GM23248 (cell line): ENCODE measurements at regions not wholly inside any gene's neighbourhood (a gene's known extent, or its start where the extent isn't known, plus 50 kb on each side); places are given as distances from the start of the nearest gene placed in this dataset.

Source experiments
- EZH2 ChIP-seq: fragments of 200-600 bp; sonication (generic); IDR thresholded peaks from 2 replicates; pipeline ENCODE4 v1.6.1; 2018; ENCODE audit warnings: antibody characterized with exemption, mild to moderate bottlenecking; ENCODE audit not compliant: insufficient read depth, poor library complexity, severe bottlenecking
- EZH2phosphoT487 ChIP-seq: fragments of 200-600 bp; sonication (generic); IDR thresholded peaks from 2 replicates; pipeline ENCODE4 v1.6.1; 2018; ENCODE audit warnings: antibody characterized with exemption, moderate library complexity, mild to moderate bottlenecking, low read depth; ENCODE audit not compliant: insufficient read depth

- no peak for TF ChIP-seq EZH2
- TF ChIP-seq EZH2phosphoT487: no peak
Measured at GRCh38 chr4:156169011-156169410, 215.3 kb upstream of the CTSO start.
